Natural killer cell (primary cell): ENCODE measurements at regions not wholly inside any gene's neighbourhood (a gene's known extent, or its start where the extent isn't known, plus 50 kb on each side); places are given as distances from the start of the nearest gene placed in this dataset.

ENCODE experiments used
- ATAC-seq, 3 donors: fragments of 150-1000 bp in 2 of 3; fragments of 200-7000 bp in 1 of 3; cut with Tn5 transposase; 1 replicate in 1 of 3; 2 replicates in 2 of 3; pipeline ENCODE4 v1.10.0; 2021; ENCODE audit warnings: mild to moderate bottlenecking in 2 of 3, moderate library complexity in 2 of 3
- DNase-seq, 2 donors: peaks; one replicate each; pipeline versions ENCODE4 v3.0.0 to v3.0.0-alpha.2; 2013 to 2021; ENCODE audit warnings: mixed read lengths in 1 of 2
- H3K27ac ChIP-seq: one replicate; pipeline ENCODE4 v1.5.1; 2013; ENCODE audit warnings: mild to moderate bottlenecking, low read length
- H3K27me3 ChIP-seq: one replicate; pipeline ENCODE4 v1.6.1; 2013; ENCODE audit warnings: low read length; ENCODE audit not compliant: control insufficient read depth, insufficient read depth
- H3K36me3 ChIP-seq: one replicate; pipeline ENCODE4 v1.6.1; 2013; ENCODE audit warnings: low read length; ENCODE audit not compliant: control insufficient read depth, insufficient read depth
- H3K4me1 ChIP-seq: one replicate; pipeline ENCODE4 v1.6.1; 2013; ENCODE audit warnings: low read length; ENCODE audit not compliant: control insufficient read depth, insufficient read depth
- H3K4me3 ChIP-seq: one replicate; pipeline ENCODE4 v1.5.1; 2013; ENCODE audit warnings: low read length
- H3K9me3 ChIP-seq: one replicate; pipeline ENCODE4 v1.6.1; 2013; ENCODE audit warnings: low read length; ENCODE audit not compliant: control insufficient read depth, insufficient read depth
- H3K27ac Mint-ChIP-seq, 2 donors: one replicate each; pipeline ENCODE4 v1.8.0; 2022; ENCODE audit warnings: mild to moderate bottlenecking in 2 of 2, mixed read lengths in 2 of 2, moderate library complexity in 1 of 2
- H3K27me3 Mint-ChIP-seq, 2 donors: one replicate each; pipeline ENCODE4 v1.8.0; 2022; ENCODE audit warnings: low read depth in 2 of 2, mixed read lengths in 2 of 2
- H3K36me3 Mint-ChIP-seq: one replicate; pipeline ENCODE4 v1.8.0; 2022; ENCODE audit warnings: mixed read lengths
- H3K4me1 Mint-ChIP-seq, 2 donors: one replicate each; pipeline ENCODE4 v1.8.0; 2022; ENCODE audit warnings: mixed read lengths in 2 of 2
- H3K4me3 Mint-ChIP-seq: one replicate; pipeline ENCODE4 v1.8.0; 2022; ENCODE audit warnings: mild to moderate bottlenecking, moderate library complexity, mixed read lengths
- H3K9me3 Mint-ChIP-seq, 2 donors: one replicate each; pipeline ENCODE4 v1.8.0; 2022; ENCODE audit warnings: mixed read lengths in 2 of 2
- WGBS: methylation state at CpG from one replicate; pipeline ENCODE4 v1.1.7; 2013; ENCODE audit warnings: missing lambda C conversion rate; ENCODE audit not compliant: insufficient coverage; 5-methylcytosine and 5-hydroxymethylcytosine counted together
- intact Hi-C: fragments of 100-400 bp; cut with micrococcal nuclease; formaldehyde crosslinking; loops from one replicate; pipeline ENCODE4 v1.14.2; 2022
- TF ChIP-seq, protein P1 (sequence below): fragments of 200-600 bp; IDR thresholded peaks from one replicate; pipeline ENCODE4 v1.8.0; 2022; ENCODE audit warnings: antibody characterized with exemption

DNA sequence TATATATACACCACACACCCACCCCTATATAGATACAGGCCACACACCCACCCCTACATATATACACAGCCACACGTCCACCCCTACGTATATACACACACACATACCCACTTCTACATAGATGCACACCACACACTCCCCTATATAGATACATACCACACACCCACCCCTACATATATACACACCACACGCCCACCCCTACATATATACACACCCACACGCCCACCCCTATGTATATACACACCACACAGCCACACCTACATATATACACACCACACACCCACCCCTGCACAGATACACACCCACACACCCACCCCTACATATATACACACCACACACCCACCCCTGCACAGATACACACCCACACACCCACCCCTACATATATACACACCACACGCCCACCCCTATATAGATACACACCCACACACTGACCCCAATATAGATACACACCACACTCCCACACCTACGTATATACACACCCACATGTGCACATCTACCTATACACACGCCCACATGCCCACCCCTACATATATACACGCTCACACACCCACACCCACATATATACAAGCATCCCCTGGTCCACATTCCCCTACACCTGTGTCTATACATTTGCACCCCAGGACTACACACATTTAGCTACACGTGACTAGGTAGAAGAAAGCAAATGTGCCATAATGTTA lies 52.1 kb upstream of the UBE3C start:
- intact Hi-C loops: no loop called here
- no peak for DNase-seq

DNA sequence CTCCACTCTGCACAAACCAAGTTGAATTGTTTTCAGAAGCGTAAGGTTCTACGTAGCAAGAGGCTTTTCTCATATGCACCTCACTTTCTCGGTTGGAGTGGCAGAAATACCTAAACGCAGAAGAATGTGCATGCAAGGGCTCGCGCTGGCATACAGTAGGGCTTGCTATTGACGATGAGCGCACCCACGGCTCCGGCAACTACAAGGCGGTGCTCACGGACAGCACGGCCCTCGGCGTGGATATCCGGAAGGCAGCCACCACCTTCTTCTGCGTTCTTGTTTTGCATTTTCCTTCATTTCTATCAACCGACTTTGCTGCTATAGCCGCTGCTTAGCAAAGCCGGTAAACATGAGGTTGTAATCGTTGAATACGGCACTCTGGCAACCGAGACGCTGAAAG lies 51.1 kb upstream of the UBE3C start:
- intact Hi-C loops: no loop called here
- Mint-ChIP-seq H3K4me3 (no peak overlapping the region), H3K27me3 (peaks cover 7 to 13% of the 10 kb centered on the region in 2 donors), H3K36me3 (no peaks in the 10 kb centered on the region), H3K4me1 (no peaks in the 10 kb centered on the region), H3K9me3 (peaks cover 0 to 8% of the 10 kb centered on the region in 2 donors), H3K27ac (no peak overlapping the region)
- ATAC-seq (no peak), DNase-seq (no peak)
- WGBS: 93% methylated on average over 24 of the region's 24 CpGs
- H3K9me3 ChIP-seq: peaks cover 18% of the 10 kb centered on the region
- H3K27ac ChIP-seq: no peak overlapping the region
- no peaks in the 10 kb centered on the region for H3K36me3 ChIP-seq
- no peaks in the 10 kb centered on the region for H3K4me1 ChIP-seq
- no peak overlapping the region for H3K4me3 ChIP-seq
- H3K27me3 ChIP-seq: no peaks in the 10 kb centered on the region
- TF ChIP-seq, protein P1, sequence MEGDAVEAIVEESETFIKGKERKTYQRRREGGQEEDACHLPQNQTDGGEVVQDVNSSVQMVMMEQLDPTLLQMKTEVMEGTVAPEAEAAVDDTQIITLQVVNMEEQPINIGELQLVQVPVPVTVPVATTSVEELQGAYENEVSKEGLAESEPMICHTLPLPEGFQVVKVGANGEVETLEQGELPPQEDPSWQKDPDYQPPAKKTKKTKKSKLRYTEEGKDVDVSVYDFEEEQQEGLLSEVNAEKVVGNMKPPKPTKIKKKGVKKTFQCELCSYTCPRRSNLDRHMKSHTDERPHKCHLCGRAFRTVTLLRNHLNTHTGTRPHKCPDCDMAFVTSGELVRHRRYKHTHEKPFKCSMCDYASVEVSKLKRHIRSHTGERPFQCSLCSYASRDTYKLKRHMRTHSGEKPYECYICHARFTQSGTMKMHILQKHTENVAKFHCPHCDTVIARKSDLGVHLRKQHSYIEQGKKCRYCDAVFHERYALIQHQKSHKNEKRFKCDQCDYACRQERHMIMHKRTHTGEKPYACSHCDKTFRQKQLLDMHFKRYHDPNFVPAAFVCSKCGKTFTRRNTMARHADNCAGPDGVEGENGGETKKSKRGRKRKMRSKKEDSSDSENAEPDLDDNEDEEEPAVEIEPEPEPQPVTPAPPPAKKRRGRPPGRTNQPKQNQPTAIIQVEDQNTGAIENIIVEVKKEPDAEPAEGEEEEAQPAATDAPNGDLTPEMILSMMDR: no peak

More for the DNA sequence above, 52.1 kb upstream of the UBE3C start:
- H3K4me3 Mint-ChIP-seq: no peak overlapping the region
- Histone ChIP-seq H3K9me3 (peaks cover 18% of the 10 kb centered on the region), H3K36me3 (no peaks in the 10 kb centered on the region), H3K27me3 (no peaks in the 10 kb centered on the region), H3K4me3 (no peak overlapping the region), H3K27ac (no peak overlapping the region), H3K4me1 (no peaks in the 10 kb centered on the region)
- no peaks in the 10 kb centered on the region for H3K4me1 Mint-ChIP-seq
- no peak overlapping the region for H3K27ac Mint-ChIP-seq
- ATAC-seq: peak in 1 of 3 donors; percentile 32
- H3K9me3 Mint-ChIP-seq: peaks cover 0 to 8% of the 10 kb centered on the region in 2 donors
- 80% methylated on average over 8 of the region's 9 CpGs for WGBS
- peaks cover 7 to 13% of the 10 kb centered on the region in 2 donors for H3K27me3 Mint-ChIP-seq
- H3K36me3 Mint-ChIP-seq: no peaks in the 10 kb centered on the region
- TF ChIP-seq, protein P1: no peak

DNA sequence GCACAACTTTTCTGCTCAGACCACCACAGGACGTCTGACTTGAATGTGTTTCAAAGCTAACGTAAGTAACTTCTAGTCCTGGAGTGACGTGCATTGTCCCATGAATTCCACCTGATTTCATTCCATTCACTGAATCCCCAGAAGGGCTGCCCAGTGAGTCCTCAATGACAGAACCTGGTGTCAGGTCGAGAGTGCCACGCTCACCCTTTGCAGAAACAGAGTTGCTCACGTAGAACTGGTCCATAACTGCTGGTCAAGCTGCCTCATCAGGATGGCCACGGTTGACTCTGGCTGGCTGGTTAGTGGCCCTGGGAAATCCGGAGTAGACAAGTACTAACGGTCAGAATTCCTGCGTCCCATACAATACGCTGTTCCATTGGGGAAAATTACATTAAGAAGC lies 50.6 kb upstream of the UBE3C start:
- Histone ChIP-seq H3K4me1 (no peaks in the 10 kb centered on the region), H3K9me3 (peaks cover 18% of the 10 kb centered on the region), H3K27ac (no peak overlapping the region), H3K27me3 (no peaks in the 10 kb centered on the region), H3K4me3 (no peak overlapping the region), H3K36me3 (no peaks in the 10 kb centered on the region)
- DNase-seq (no peak), ATAC-seq (no peak)
- Mint-ChIP-seq H3K4me1 (no peaks in the 10 kb centered on the region), H3K27ac (no peak overlapping the region), H3K27me3 (peaks cover 7 to 11% of the 10 kb centered on the region in 2 donors), H3K36me3 (no peaks in the 10 kb centered on the region), H3K9me3 (peaks cover 0 to 5% of the 10 kb centered on the region in 2 donors), H3K4me3 (no peak overlapping the region)
- intact Hi-C loops: no loop called here
- 87% methylated on average over 11 of the region's 11 CpGs for WGBS
- TF ChIP-seq, protein P1: no peak
